ENCODE measurements at regions not wholly inside any gene's neighbourhood (a gene's known extent, or its start where the extent isn't known, plus 50 kb on each side); places are given as distances from the start of the nearest gene placed in this dataset.

DNA sequence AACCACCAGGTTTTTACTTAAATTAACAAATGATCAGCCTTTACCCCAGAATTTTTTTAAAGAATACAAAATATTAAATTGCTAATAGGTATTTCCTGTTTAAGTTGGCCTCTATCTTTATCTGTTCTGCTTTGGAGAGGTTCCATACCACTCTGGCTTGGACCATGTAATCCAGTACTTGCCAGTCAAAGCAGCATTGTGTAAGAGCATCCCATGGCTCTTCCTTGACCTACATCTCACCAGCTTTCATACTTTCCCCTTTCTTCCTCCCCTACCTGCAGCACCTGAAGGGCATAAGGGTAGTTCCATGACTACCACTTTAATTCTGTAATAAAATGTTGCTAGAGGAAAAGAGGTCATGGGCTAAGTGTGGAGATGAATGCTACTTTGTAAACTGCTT is 140.8 kb upstream of the MTAP start:
- DNase-seq (ENCODE audit: low read depth in 2 of 2, low spot score in 1 of 2): no peak

DNA sequence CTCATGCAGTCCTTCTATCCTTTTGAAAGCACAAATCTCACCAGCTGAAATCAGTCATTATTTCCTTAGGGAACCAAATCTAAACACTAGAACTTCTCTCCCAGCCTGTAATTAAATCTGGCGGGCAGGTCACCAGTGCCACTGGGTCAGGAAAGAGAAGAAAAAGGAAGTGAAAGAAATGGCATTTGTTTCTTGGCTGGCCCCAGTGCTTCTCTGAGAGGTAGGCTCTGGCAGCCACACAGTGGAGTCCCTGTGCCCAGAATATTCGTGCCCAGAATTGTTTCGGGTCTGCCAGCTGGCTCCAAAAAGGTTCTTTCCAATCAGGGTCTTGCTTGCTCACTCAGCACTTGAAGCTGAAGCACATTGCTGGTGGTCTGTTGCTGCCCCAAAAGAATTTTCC is 133.9 kb upstream of the MTAP start:
- no peak for DNase-seq (ENCODE audit: low read depth in 2 of 2, low spot score in 1 of 2)

DNA sequence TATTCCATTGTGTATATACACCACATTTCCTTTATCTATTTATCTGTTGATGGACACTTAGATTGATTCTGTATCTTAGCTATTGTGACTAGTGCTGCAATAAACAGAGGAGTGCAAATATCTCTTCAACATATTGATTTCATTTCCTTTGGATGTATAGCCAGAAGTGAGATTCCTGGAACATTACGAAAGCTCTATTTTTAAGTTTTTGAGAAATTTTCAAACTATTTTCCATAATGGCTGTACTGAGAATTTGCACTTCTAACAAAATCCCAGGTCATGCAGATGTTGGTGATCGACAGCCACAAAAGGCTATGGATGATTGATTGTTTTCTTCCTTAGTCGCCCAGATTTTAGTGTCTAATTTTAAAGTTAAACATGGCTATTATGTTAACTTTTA is 132.7 kb upstream of the MTAP start:
- DNase-seq (ENCODE audit: low read depth in 2 of 2, low spot score in 1 of 2): no peak

DNA sequence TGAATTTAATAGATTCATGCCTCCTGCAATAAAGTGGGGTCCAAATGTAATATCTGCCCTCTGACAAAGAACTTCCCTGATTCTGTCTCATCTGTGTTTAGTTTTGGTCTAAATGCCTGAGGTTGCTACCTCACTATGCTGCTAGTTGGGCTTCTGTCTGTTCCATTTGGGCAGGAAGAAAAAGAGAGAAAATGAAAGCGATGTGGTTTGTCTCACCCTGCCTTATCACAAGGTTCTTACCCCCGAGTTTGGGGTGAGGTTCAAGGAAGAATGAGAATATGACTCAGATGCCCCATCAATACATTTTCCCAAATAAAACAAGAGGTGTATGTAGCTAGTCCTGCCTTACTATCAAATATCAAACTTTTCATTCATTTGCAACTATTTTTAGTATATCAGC is 132.1 kb upstream of the MTAP start:
- DNase-seq (ENCODE audit: low read depth in 2 of 2, low spot score in 1 of 2): no peak

DNA sequence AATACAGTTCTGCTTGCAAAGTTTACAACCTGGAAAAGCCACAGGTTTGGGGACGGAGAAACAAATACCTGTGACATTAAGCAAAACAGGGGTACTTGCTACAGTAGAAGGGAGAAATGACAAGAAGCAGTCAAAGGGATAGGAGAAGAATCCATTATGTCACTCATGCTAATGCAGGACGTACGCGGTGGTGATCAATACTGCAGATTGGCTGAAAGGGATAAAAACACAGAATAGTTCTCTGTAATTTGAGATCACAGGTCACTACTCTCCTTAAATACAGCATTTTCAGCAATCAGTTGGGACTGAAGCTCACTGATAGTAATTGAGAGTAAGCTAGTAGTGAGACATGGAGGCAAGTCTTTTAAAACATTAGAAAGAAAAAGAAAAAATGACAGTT is 130.3 kb upstream of the MTAP start:
- DNase-seq (ENCODE audit: low read depth in 2 of 2, low spot score in 1 of 2): no peak

DNA sequence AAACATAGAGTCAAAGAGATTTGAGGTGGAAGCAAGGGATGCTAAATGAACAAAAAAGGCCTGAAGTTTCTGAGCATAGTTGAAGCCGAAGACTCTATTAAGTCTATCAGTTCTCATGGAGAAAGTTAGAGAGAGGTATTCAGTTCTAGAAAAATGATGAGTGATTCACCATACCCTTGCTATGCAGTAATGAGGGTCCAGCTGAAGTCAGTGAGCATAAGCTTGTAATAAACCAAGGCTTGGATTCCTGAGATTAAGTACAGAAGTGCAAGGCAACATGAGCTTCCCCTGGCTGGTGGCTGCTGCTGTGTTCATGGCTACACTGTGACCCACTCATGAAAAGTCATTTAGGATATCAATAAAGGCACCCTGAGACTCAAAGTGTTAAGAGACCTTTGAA is 129.7 kb upstream of the MTAP start:
- DNase-seq (ENCODE audit: low read depth in 2 of 2, low spot score in 1 of 2): no peak

DNA sequence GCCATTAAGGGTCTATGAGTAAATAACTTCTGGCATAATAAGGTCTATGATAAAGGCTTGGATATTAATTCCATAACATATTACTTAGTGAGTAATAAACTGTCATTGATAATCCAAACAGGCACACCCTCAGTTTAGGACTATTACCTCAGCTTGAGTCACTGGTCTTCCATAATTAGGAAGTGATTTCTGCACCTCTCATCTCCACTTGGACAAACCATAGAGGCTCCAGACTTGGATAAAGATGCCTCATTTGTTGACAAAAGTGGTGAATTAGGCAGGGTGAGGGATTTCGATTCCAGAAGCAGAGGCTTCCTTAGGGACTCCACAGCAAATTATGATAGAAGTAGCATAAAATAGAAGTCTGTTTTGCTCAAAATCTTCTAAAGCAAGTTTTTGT is 127.5 kb upstream of the MTAP start:
- no peak for DNase-seq (ENCODE audit: low read depth in 2 of 2, low spot score in 1 of 2)

DNA sequence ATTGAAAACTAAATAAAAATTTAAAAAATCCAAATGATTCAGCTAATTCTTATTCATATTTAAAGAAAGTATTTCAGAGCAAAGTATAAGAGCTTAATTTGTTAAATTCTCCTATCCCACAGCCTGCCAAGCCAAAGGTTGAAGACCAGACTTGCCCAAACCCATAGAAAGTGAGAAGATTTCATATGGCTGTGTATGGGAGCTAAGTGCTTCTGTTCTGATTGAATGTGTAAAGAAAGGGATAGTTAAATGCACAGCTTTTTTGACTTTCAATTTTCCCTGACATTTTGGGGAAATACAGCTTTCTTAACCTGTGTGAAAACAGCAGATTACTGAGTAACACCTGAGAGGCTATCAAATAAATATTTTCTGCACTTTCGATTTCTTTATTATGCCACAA is 125.0 kb upstream of the MTAP start:
- no peak for DNase-seq (ENCODE audit: low read depth in 2 of 2, low spot score in 1 of 2)

DNA sequence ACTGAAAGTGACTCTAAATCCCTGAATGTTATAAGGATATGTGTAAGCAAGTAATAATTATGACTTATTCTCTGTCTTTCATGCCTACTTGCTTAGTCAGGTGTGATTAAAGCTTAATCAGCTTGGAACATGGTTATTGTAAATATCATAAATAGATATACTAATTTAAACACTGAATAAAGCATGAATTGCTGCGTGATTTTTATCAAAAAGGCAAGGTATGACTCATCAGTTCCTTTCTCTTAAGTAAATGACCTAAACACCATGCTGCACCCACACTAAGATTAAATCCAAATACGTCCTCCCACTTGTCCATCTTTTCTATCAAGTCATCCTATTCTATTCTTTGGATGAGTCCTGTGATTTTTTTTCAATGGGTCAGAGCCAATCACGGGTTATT is 124.6 kb upstream of the MTAP start:
- DNase-seq (ENCODE audit: low read depth in 2 of 2, low spot score in 1 of 2): no peak

DNA sequence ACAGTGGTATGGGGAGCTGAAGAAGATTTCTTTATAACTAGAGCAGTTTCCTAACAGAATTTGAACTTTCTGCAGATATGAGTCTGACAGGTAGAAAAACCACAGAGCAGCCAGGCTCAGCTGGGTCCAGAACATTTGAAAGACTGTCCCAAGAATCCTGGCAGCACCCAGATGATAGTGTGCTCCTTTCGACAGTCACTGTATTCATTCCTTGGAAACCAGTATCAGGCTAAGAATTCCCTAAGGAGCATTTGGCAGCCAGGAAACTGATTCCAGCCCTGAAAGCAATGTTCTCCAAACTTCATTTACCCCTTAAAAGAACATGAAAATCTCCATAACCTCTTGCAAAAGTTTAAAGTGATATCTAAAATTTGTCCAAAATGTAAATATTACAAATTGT is 123.0 kb upstream of the MTAP start:
- DNase-seq (ENCODE audit: low read depth in 2 of 2, low spot score in 1 of 2): no peak

DNA sequence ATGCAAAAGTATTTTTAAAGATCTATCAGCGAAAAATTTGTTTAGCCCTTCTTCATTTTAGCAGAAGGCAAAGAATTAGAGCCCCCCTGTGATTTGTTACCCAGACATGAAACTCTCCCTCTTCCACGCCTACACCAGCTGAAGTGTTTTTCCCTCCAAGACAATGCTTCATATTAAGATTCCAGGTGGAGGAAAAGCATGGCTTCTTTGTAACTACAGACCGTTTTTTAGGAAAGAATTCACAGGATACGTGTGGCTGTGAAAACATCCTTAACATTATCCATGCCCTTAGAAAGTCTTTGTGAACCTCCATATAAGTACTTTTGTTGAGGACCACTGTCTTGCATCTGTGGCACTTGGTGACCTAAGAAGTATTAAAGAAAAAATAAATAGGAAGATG is 121.8 kb upstream of the MTAP start:
- DNase-seq (ENCODE audit: low read depth in 2 of 2, low spot score in 1 of 2): no peak

DNA sequence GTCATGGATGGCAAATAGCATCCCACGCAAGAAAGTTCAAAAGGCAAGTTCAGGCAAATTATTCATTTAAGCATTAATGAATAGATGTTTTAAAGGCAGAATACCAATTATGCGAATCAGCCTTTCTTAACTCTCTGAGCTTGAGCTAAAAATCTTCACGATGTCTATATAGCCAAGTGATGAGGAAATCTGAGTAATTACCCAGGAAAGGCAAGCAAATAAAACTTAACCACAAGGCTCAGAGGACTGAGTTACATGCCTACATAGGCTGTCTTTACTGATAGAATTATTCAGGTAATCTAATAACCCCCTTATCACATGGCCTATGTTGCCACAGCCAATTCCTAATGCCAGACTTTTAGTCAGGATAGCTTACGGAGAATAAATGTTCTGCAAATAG is 120.8 kb upstream of the MTAP start:
- DNase-seq (ENCODE audit: low read depth in 2 of 2, low spot score in 1 of 2): no peak

DNA sequence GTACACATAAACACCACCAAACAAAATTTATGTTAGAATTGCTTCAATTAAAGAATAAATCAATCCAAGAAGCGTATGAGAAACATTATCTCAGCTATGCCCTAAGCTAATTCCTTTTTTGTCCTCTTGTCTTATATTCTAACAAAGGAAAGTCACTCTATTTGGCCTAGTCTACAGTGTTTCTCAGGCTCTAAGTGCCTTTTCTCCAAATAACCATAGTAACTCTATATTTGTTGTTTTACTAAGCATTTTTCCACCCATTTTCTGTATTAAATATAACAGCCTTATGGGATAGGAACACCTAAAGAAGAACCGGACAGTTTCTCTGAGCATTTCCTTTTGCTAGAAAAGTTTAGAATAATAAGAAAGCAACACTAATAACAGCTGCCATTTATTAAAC is 120.1 kb upstream of the MTAP start:
- DNase-seq (ENCODE audit: low read depth in 2 of 2, low spot score in 1 of 2): no peak

DNA sequence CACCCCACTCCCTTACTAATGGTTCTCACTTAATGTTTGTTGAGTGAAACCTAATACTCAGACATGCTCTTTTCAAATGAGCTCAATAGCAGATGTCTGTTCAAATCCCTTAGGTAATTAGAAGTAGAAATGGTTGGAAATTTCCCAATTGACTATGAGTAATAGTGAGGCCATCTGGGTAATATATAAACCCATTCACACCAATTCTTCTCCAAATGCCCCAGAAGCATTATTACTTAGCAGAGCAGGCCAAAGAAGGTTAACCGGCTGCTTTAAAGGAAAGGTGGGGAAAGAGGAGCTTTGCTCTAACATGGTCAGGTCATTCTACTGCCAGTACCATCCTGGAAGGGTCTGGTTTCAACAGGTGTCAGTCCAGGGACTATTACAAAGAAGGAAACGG is 119.5 kb upstream of the MTAP start:
- no peak for DNase-seq (ENCODE audit: low read depth in 2 of 2, low spot score in 1 of 2)

DNA sequence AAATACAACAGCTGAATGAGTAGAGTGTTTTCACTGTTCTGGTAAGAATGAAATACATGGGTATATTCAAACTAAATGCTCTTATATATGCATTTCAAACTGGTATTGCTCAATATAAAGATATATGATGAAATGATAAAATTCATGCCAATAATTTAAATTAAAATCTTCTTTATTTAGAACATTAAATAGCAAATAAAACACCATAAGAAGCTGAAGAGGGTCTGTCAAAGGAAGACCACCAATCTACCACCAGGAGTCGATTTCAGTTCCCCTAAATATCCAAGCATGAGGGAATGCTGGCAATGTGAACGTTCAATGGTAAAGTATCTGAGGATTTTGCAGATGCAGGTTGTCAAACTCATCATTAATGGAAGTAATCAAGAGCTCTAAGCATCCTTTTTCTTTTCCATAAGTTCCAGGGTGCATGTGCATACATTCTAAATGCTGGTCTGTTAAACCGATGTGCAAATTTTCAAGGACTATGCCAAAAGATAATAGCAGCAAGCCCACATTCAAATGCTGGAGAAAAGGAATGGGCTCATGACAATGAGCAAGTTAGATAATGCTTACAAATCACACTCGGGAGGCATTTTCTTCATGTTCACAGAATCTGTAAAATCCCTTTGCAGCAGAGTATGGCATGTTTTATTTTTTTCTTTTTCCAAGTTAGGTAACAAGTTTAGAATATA is 118.8 kb upstream of the MTAP start:
- DNase-seq (ENCODE audit: low read depth in 2 of 2, low spot score in 1 of 2): no peak

DNA sequence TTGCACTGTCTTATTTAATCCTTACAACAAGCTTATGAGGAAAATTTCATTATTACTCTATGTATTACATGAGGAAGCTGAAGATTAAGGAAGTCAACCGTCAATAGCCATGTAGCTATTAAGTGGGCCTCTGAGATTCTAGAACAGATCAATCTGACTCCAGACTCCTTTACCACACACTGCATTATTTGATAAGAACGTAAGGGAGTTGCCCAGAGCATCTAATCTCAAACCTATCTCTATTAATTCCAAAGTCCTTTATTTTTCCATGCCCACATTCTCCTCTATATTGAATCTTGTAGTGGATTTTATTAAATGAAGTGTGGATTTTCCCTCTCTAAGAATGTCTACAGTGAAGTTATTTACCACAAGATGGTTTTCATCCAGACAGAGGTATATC is 118.2 kb upstream of the MTAP start:
- DNase-seq (ENCODE audit: low read depth in 2 of 2, low spot score in 1 of 2): no peak

DNA sequence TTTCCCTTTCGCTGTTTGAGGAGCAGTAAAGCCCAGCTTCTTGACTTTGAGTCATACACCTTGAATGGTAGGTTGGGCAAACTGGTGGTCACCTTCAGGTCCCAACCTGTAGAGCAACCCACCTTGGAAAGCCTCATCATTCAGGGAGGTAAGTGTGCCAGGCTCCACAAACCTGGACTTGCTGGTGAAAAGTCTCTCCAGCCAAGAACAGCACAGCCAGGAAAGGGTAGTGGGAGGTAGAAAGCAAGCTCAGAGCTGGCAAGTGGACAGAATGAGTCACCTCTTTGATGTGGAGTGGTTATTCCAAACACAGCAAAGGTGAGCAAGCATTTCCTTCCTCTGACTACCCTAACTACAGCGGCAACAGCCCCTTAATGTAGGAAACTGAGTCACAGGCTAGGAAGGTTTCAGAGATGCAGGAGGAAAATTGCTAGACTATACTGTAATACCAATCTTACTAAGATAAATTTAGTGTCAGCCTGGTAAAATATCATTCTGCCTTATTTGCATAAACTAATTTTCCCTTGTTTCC is 117.5 kb upstream of the MTAP start:
- DNase-seq (ENCODE audit: low read depth in 2 of 2, low spot score in 1 of 2): no peak

DNA sequence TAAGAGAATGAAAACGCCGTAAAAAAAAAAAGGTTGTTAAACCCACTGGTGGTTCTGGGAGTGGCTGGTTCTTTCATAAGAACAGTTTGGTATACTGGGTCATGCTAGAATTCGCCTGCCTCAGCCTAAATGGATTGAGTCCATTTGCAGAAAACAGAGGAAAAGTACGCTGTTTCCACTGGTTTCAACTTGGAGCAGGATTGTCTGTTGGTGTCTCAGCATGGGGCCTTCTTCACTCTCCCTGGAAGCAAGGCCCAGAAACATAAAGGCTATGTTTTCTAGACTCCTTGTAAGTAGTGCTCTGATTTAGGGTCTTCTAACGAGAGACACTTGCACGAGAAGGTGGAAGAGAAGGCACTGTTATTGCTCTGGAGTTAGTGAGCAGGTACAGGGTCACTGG is 116.9 kb upstream of the MTAP start:
- no peak for DNase-seq (ENCODE audit: low read depth in 2 of 2, low spot score in 1 of 2)

DNA sequence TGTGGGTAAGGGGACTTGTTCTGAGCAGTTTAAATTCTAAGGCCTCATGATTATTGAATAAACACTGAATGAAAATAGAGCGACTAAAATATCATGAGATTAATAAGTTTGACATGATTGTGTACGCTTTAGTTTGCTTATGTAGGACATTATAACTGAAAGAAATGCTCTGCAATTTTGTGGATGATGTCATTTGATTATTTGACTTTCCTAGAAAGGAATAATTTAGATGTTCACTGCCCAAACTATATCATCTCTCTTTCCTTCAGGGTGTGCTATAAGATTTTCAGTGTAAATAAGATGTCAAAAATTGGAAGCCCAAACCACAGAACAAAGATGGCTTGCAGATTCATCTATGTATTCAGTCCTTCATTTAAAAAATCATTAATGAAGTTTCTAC is 115.7 kb upstream of the MTAP start:
- DNase-seq (ENCODE audit: low read depth in 2 of 2, low spot score in 1 of 2): no peak

DNA sequence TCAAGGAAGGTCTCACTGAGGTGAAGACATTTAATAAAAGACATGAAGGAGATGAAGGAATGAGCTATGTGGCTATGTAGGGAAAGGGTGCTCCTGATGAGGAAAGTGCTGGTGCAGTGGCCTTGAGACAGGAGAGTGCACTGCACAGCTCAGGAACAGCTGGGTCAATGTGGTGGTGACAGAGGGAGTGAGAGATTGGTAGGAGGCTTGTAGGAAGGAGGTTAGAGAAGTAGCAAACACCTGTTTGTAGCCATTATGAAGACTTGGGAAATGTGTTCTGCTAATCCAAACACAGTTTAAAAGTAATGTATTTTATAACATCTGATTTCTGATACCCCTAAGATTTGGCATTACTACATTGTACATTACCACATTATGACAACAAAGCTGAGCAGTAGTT is 115.1 kb upstream of the MTAP start:
- DNase-seq (ENCODE audit: low read depth in 2 of 2, low spot score in 1 of 2): no peak

DNA sequence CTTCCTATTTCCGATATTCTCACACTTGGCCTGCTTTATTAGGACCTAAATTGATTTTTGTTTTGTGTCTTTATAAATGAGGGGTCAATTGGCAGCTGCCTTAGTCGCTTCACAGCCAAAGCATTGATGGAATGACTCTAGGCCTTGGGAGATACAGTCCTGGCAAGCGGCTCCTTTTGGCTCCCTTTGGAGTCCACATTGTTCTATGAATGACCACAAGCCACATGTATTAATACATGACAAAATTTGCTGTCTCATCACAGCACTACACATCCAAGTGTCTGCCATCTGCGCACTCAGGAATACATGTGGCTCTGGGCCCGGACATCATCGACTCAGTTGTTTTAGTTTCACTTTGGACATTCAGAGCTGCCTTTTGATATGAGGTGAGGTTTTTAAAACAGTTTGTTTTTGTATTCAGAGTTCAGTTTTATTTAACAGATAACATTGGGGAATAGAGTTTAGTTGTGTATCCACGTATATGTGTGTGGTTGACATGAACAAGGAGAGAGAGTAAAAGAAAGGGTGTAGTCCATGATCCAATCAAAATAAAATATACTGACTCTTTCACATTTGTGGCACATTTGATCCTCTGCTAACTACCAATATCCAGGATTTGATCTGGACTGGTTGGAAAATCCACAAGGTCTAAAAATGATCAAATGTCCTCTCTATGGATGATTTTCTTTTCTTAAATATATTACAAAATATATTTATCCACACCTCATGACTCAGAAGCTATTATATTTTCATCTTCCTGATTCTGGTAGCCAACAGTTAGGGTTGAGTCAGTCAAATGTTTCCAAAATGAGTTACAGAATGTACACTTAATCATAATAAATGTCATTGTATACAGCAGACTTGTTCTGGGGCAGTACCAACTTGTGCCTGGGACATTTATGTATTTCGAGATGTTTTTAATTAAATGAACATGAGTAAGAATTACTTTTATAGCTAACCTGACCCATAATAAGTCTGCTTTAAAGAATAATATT is 114.0 kb upstream of the MTAP start:
- DNase-seq (ENCODE audit: low read depth in 2 of 2, low spot score in 1 of 2): no peak

DNA sequence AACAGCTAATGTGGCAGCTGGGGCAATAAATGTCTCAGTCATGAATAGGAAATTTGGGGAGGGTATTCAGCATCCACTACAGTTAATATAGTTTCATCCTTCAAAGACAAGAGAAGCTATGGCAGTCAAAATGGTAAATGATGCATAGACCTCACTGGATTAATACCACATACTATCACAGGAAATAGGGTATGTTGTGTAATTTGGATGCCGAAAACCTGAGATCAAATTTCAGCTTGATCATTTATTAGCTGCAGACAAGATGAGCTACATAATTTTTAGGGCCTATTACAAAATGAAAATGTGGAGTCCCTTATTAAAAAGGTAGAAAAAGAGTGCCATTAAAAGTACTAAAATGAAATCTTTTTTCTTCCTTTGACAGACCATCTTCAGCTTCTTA is 112.6 kb upstream of the MTAP start:
- no peak for DNase-seq (ENCODE audit: low read depth in 2 of 2, low spot score in 1 of 2)
